Skin epidermis (tissue), 12 donors: ENCODE measurements at regions not wholly inside any gene's neighbourhood (a gene's known extent, or its start where the extent isn't known, plus 50 kb on each side); places are given as distances from the start of the nearest gene placed in this dataset.

Experiments used
- H3K27ac ChIP-seq, 21 experiments: fragments of 200-600 bp; sonication (generic) in 11 of 21; one replicate each; pipeline ENCODE4 v1.5.0; 2020; ENCODE audit warnings: mild to moderate bottlenecking in 3 of 21, inconsistent platforms in 2 of 21, moderate library complexity in 2 of 21
- H3K4me3 ChIP-seq, 7 experiments: fragments of 200-600 bp; sonication (generic) in 2 of 7; one replicate each; pipeline ENCODE4 v1.5.0; 2020; ENCODE audit warnings: inconsistent platforms in 2 of 7, mild to moderate bottlenecking in 2 of 7, moderate library complexity in 1 of 7

DNA sequence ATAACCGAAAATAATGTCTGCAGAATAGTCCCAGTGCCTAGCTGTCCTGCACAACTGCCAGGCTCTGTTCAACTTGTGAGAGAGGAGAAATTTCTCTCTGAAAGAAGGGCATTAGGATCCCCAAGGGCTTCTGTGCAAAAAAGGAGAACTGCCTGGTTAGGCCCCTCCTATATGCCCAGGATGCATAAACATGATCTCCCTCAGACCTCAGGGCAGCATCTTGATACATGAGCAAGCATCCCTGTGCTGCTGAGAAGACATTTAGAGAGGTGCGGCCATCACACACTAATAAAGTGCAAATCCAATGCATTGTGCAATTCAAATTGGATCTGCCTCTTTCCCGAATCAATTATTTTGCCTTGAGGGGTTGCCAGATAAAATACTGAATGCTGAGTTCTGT, 553.6 kb downstream of the TNS3 start:
- Histone ChIP-seq H3K27ac (no peak overlapping the region), H3K4me3 (no peak overlapping the region)

- no peak overlapping the region for H3K27ac ChIP-seq
- no peak overlapping the region for H3K4me3 ChIP-seq
Observed at GRCh38 chr7:47027695-47028240, 554.1 kb downstream of the TNS3 start.

DNA sequence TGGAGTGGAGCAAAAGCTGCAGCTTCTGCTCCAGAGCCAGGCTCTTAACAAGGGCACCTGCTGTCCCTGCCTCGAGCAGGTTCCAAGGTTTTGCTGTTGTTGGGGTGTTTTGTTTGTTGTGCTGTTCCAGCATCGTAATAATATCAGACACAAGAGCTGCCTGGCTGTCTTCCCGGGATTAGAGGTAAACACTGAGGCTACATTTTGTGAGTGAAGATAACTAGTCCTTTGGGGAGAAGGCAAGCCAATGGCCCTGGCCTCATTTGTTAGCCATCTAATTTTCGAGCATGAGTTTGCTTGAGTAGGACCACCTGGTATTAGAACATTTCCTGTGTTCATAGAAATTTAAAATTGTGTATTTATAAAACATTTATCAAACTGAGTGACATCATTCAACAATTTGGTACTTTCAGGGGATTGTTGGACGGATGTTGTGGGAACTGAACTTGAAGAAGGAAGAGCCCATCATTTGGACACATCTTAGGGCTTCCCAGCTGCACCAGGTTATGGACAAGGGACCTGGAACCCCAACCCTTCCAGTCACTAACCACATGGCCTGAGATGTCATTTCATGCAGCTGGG, 555.0 kb downstream of the TNS3 start:
- Histone ChIP-seq H3K4me3 (no peak overlapping the region), H3K27ac (no peak overlapping the region)

GRCh38 chr7:47024991-47025390, 556.9 kb downstream of the TNS3 start:
- H3K27ac ChIP-seq: no peak overlapping the region
- H3K4me3 ChIP-seq: no peak overlapping the region

DNA sequence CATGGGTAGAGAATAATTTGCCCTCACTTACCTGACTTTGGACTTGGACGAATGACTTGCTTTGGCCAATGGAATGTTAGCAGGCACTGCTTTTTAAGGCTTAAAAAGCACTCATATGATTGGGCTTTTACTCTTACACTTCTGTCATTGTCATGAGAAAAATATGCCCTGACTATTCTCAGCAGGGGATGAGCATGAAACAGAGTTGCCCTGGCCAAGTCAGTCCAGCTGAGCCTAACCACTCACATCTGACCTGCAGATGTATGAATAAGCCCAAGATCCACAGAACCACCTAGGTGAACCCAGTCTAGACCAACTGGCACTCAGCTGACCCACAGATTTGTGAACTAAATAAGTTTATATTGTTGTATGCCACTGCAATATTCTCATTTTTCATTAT, 573.5 kb downstream of the TNS3 start:
- no peak overlapping the region for H3K4me3 ChIP-seq
- no peak overlapping the region for H3K27ac ChIP-seq

GRCh38 chr7:47007471-47007870, 574.4 kb downstream of the TNS3 start:
- Histone ChIP-seq H3K27ac (no peak overlapping the region), H3K4me3 (no peak overlapping the region)

GRCh38 chr7:47000561-47000960, 581.4 kb downstream of the TNS3 start:
- no peak overlapping the region for H3K4me3 ChIP-seq
- H3K27ac ChIP-seq: no peak overlapping the region

DNA sequence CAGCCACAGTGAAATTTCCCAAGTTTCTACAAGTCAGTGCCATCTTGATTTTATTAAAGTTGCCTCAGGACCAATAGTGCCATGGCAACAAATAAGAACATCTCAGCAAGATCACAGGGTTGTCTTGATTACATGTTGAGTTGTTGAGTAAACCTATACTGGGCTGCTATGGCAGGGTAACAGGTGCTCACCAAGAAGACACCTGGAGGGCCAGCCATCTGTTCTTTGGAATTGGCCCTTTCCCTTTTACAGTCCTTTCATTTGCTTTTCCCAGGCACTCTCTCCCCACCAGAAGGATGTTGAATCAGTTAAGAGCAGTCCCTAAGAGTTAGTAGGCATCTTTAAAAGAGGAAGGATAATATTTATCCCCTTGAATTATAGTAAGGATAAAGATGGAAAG, 582.0 kb downstream of the TNS3 start:
- H3K4me3 ChIP-seq: no peak overlapping the region

DNA sequence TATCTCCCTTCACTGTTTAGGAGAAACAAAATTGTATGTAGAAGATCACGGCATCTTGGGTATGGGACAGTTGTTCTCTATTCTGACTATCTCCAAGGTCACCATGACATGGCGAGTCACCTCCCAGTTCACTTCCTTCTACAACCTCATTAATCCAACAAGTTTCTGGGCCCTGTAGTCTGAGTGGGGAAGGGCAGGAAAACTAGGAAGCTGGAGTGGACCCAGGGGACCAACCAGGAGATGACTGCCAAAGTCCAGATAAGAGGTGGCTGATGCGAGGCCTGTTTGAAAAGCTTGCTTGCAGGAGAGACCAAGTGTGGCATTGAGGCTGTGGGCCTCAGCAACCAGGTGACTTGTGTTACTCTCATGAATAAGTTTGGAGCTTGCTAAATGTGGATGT, 584.9 kb downstream of the TNS3 start:
- H3K27ac ChIP-seq: no peak overlapping the region
- no peak overlapping the region for H3K4me3 ChIP-seq

More for the DNA sequence above, 582.0 kb downstream of the TNS3 start:
- no peak overlapping the region for H3K27ac ChIP-seq

DNA sequence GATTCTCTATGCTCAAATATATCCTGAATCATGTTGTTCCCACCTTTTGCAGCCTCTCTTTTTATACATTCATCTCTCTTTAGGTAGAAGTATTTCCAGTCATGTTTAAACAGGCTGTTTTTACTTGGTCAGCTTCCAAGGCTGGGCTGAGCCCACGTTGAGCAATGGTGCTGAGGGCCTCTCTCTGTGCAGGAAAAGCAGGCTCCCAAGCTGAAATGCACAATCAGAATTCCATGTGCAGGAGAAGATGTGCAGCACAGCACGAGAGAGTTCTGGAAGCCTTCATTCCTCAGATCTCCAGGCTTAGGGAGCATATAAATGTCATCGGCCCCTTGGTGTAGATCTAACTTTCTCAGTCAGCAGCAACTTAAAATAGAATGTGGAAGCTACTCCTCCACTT, 588.5 kb downstream of the TNS3 start:
- Histone ChIP-seq H3K27ac (peak overlapping the region in 1 of 21 experiments; percentile 31), H3K4me3 (no peak overlapping the region)

DNA sequence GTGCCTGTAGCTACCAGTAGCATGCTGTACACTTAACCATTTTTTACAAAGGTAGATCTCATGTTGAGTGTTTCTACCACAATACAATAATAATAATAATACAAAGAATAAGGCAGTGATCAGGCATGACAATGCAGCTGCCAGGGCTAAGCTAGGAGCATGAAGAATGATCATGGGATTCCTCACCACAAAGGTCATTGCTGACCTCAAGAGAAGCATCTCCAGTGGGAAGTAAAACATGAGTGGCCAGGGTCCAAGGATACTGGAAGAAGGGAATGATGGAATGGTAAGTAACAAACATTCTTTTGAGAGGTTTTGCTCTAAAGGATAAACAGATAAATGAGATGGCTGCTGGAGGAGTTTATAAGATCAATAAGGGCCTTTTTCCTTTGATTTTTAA, 591.1 kb downstream of the TNS3 start:
- Histone ChIP-seq H3K27ac (no peak overlapping the region), H3K4me3 (no peak overlapping the region)

GRCh38 chr7:46989247-46989646, 592.7 kb downstream of the TNS3 start:
- no peak overlapping the region for H3K27ac ChIP-seq
- H3K4me3 ChIP-seq: no peak overlapping the region

- Histone ChIP-seq H3K27ac (no peak overlapping the region), H3K4me3 (no peak overlapping the region)
Observed at GRCh38 chr7:46982928-46983327, 599.0 kb downstream of the TNS3 start.

- H3K27ac ChIP-seq: no peak overlapping the region
- H3K4me3 ChIP-seq: no peak overlapping the region
Observed at GRCh38 chr7:46979439-46979838, 602.5 kb downstream of the TNS3 start.

- Histone ChIP-seq H3K4me3 (no peak overlapping the region), H3K27ac (no peak overlapping the region)
Observed at GRCh38 chr7:46975493-46975892, 606.4 kb downstream of the TNS3 start.

DNA sequence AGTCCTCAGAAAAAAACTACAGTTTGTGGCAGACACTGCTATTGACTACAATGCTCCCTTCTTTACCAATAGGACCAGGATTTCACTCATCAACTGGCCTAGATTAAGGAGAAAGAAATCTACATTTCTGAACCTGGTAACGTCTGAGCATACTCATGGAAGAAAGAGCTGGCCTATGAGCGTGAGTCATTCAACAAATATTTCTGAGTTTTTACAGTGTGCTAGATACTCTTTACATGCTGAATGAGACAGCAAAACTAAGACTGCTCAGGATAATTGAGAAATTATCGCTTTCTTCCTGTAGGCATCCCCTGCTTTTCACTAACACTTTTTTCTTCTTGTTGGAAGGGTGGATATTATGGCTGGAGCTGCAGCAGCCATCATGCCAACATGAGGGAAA, 609.7 kb downstream of the TNS3 start:
- H3K27ac ChIP-seq: no peak overlapping the region
- no peak overlapping the region for H3K4me3 ChIP-seq

- Histone ChIP-seq H3K4me3 (no peak overlapping the region), H3K27ac (no peak overlapping the region)
Observed at GRCh38 chr7:46970476-46970875, 611.4 kb downstream of the TNS3 start.

DNA sequence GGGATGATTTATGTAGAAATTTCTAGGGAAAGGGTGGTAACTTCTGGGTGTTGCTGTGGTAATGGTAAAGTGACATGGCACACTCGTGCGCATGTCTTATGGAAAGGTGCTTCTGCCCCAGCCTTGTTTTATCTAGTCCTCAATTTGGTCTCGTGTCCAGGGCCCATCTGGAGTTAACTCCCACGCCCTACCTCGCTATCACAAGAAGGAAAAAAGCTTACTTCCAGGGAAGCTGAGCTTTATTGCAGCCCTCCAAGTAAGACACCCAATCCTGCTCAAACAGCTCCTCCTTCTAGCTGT, 611.8 kb downstream of the TNS3 start:
- Histone ChIP-seq H3K27ac (no peak overlapping the region), H3K4me3 (no peak overlapping the region)

DNA sequence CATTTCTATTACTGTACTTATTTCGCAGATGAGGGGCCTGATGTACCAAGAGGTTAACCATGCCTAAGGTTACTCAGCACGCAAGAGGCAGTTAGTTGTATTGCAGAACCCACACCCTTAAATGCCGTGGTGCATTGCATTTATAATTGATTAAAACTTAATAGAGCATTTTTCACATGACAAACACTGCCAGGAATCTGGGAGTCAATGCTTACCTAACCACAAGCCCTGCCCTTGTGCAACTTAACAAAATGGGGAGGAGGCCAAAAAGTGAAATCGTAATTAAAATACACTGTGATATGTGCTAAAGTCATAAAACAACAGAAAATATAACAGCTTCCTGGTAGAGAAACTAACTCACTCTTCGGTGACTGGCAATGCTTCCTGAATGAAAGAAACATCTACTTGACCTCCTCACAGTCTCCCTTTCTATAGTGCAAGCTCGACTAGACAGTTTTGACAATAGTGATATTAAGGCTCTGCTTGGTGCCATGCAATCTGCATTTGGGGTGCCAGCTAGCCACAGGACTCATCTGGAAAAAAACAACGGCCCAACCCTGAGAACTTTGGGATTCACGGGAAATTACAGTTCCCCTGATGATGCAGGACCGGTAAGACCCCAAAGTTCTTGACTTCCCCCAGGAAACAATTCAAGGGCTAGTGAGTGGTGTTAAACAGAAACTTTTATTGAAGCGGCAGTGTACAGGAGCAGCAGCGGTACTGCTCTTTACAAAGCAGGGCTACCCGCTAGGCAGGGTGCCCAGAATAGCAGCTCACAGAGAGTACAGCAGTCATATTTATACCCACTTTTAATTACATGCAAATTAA, 612.4 kb downstream of the TNS3 start:
- Histone ChIP-seq H3K27ac (peak overlapping the region in 1 of 21 experiments; percentile 7), H3K4me3 (no peak overlapping the region)

DNA sequence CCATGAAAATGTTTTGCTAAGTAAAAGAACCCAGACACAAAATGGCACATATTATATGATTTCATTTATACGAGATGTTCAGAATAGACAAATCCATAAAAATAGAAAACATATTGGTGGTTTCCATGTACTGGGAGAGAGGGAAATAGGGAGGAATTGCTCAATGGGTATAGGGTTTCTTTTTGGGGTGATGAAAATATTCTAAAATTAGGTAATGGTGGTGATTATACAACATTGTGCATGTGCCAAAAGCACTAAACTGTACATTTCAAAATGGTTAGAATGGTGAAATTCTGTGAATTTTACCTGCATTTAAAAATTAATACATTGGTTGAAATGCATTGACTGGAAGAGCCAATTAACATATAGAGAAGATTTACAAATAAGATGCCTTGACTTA, 613.9 kb downstream of the TNS3 start:
- H3K27ac ChIP-seq: no peak overlapping the region
- no peak overlapping the region for H3K4me3 ChIP-seq

DNA sequence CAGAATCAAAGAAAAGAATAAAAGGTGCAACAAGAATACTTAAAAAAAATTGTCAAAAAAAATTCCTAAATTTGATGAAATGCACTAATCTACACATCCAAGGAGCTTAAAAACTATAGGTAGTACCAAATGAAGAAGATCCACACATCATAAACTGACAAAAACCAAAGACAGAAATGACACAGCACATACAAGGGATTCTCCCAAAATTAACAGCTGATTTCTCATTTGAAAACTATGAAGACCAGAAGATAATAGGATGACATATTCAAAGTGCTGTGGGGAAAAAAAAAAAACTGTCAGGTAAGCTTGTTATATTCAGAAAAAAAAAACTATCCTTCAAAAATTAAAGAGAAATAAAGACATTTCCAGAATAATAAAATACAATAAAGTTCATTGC, 618.2 kb downstream of the TNS3 start:
- Histone ChIP-seq H3K27ac (no peak overlapping the region), H3K4me3 (no peak overlapping the region)

DNA sequence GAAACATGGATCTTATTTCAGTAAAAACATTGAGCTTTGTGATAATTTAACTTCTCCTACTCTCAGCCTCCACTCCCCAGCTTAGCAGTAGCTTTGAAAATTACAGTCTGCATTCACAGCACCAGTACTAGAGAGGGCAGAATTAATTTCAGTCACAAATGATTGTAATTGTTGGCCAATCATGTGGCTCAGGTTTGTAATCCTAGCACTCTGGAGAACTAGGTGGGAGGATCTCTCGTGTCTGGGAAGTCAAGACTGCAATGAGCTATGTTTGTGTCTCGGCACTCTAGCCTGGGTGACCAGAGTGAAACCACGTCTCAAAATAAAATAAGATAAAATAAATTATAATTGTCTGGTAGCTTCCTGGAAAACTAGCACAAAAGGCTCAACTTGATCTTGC, 620.9 kb downstream of the TNS3 start:
- Histone ChIP-seq H3K4me3 (no peak overlapping the region), H3K27ac (no peak overlapping the region)
